Cardiac fibroblast (primary cell): ENCODE measurements at regions not wholly inside any gene's neighbourhood (a gene's known extent, or its start where the extent isn't known, plus 50 kb on each side); places are given as distances from the start of the nearest gene placed in this dataset.

Experiments used
- DNase-seq, 2 donors: peaks; one replicate each; pipeline versions ENCODE4 v3.0.0 to v3.0.0-alpha.2; 2010; ENCODE audit warnings: low read depth in 2 of 2
- H3K4me3 ChIP-seq, 2 donors: replicated peaks in 1 of 2; 1 replicate in 1 of 2; 2 replicates in 1 of 2; pipeline ENCODE4 v1.5.1; 2011; ENCODE audit warnings: low read depth in 2 of 2, low read length in 2 of 2, mild to moderate bottlenecking in 2 of 2, moderate library complexity in 1 of 2
- CTCF ChIP-seq: IDR thresholded peaks from one replicate; pipeline ENCODE4 v1.5.1; 2011; ENCODE audit warnings: low read depth, mild to moderate bottlenecking, low read length, inconsistent platforms

- no peak for DNase-seq
- no peak for TF ChIP-seq CTCF
- H3K4me3 ChIP-seq: no peak overlapping the region
These were observed 75.3 kb upstream of the GDF10 start for GRCh38 chr10:47224546-47225218.

- DNase-seq: no peak
- TF ChIP-seq CTCF: no peak
- H3K4me3 ChIP-seq: no peak overlapping the region
These were observed 74.6 kb upstream of the GDF10 start for GRCh38 chr10:47225219-47225927.

- TF ChIP-seq CTCF: no peak
- H3K4me3 ChIP-seq: no peak overlapping the region
These were observed 73.9 kb upstream of the GDF10 start for GRCh38 chr10:47225928-47226645.

GRCh38 chr10:47230482-47230881 is 69.5 kb upstream of the GDF10 start:
- no peak overlapping the region for H3K4me3 ChIP-seq
- DNase-seq: no peak
- no peak for TF ChIP-seq CTCF

More at GRCh38 chr10:47225928-47226645, 73.9 kb upstream of the GDF10 start:
- no peak for DNase-seq

GRCh38 chr10:47230957-47231356 is 69.0 kb upstream of the GDF10 start:
- no peak for TF ChIP-seq CTCF
- DNase-seq: no peak

GRCh38 chr10:47231414-47231813 is 68.6 kb upstream of the GDF10 start:
- no peak overlapping the region for H3K4me3 ChIP-seq
- no peak for DNase-seq
- TF ChIP-seq CTCF: no peak

More at GRCh38 chr10:47230957-47231356, 69.0 kb upstream of the GDF10 start:
- H3K4me3 ChIP-seq: no peak overlapping the region
